GM18508 (cell line): ENCODE measurements at regions not wholly inside any gene's neighbourhood (a gene's known extent, or its start where the extent isn't known, plus 50 kb on each side); places are given as distances from the start of the nearest gene placed in this dataset.

ENCODE experiments used
- ATAC-seq: cut with Tn5 transposase; IDR thresholded peaks from one replicate; pipeline ENCODE4 v1.9.1; 2021; ENCODE audit warnings: moderate number of reproducible peaks; ENCODE audit not compliant: insufficient read depth, unreplicated experiment

DNA sequence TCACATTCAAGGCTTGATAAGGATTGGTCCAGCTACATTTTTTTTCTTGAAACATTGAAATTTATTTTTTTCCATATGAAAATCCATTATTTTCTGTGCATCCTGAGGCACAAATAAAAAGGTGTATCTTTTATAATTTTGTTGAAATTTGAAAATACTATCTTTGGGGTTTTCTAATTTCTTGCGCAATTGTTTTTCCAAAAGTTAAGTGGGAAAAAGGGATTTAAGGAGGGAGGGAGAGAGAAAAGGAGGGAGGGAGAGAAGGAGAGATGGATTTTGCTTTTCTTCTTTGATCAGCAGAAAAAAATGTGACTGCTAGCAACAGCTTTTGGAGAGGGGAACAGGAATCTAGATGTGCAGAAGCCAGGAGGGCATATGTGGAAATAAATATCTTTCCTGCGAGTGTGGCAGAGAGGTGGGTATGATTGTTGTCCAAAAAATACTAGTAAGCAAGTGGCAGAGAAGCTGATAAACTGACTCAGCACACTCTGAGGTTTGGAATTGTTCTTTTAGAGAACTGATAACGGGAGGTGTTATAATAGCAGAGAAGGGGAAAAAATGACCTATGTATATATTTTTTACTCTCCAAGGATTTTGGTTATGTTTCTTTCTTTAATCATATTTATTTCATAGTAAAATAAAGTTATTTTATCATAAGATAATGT lies 61.2 kb upstream of the EDNRB start:
- no peak for ATAC-seq

DNA sequence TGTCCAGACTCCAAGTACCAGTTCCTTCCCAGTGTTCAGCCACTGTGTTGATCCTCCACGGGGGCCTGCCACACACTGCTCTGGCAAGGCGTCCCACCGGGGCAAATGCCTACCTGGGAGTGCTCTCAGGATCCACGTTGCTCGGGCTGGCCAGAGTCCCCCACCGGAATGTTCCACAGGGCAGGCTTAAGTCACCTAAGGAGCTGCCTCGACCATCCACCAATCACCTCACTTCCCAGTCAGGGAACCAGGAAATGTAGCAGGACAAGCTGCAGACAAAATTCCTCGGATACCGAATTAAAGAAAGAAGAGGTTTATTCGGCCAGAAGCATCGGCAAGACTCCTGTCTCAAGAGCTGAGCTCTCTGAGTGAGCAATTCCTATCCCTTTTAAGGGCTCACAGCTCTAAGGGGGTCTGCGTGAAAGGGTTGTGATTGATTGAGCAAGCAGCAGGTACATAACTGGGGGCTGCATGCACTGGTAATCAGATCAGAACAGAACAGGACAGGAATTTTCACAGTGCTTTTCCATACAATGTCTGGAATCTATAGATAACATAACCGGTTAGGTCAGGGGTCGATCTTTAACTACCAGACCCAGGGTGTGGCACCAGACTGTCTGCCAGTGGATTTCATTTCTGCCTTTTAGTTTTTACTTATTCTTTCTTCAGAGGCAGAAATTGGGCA lies 56.9 kb upstream of the EDNRB start:
- no peak for ATAC-seq

- no peak for ATAC-seq
Observed at GRCh38 chr13:77969299-77969698, 50.7 kb upstream of the EDNRB start.
